SK-N-SH (cell line): ENCODE measurements at regions not wholly inside any gene's neighbourhood (a gene's known extent, or its start where the extent isn't known, plus 50 kb on each side); places are given as distances from the start of the nearest gene placed in this dataset.

ENCODE experiments used
- CTCF ChIP-seq: fragments of 200-600 bp; sonication (generic); IDR thresholded peaks from 2 replicates; pipeline ENCODE4 v1.6.1; 2017; ENCODE audit warnings: antibody characterized with exemption, mild to moderate bottlenecking, moderate library complexity
- EZH2phosphoT487 ChIP-seq: fragments of 200-600 bp; sonication (generic); IDR thresholded peaks from 2 replicates; pipeline ENCODE4 v1.6.1; 2017; ENCODE audit warnings: low read depth, mixed run types, mild to moderate bottlenecking, antibody characterized with exemption, moderate library complexity, borderline replicate concordance
- FOXM1 ChIP-seq: IDR thresholded peaks from 2 replicates; pipeline ENCODE4 v1.4.0; 2012; ENCODE audit warnings: low read depth, mild to moderate bottlenecking
- GABPA ChIP-seq: IDR thresholded peaks from 2 replicates; pipeline ENCODE4 v1.4.0; 2012; ENCODE audit warnings: low read depth, mild to moderate bottlenecking
- GATA2 ChIP-seq: sonication (generic); formaldehyde crosslinking; IDR thresholded peaks from 2 replicates; pipeline ENCODE4 v1.5.0; 2020; ENCODE audit warnings: mild to moderate bottlenecking, missing genetic modification reagents
- MXI1 ChIP-seq: IDR thresholded peaks from 2 replicates; pipeline ENCODE4 v1.6.1; 2012; ENCODE audit warnings: mild to moderate bottlenecking, low read depth, low read length, improper control_type of control experiment
- NFIC ChIP-seq: IDR thresholded peaks from 2 replicates; pipeline ENCODE4 v1.4.0; 2012; ENCODE audit warnings: borderline replicate concordance
- POLR2AphosphoS5 ChIP-seq: IDR thresholded peaks from 2 replicates; pipeline ENCODE4 v1.6.1; 2012; ENCODE audit warnings: low read depth, low read length
- REST ChIP-seq: IDR thresholded peaks from 2 replicates; pipeline ENCODE4 v1.6.1; 2012; ENCODE audit warnings: mild to moderate bottlenecking, low read depth, low read length, moderate library complexity
- SMC3 ChIP-seq: IDR thresholded peaks from 2 replicates; pipeline ENCODE4 v1.6.1; 2012; ENCODE audit warnings: low read depth, low read length, improper control_type of control experiment
- USF2 ChIP-seq: fragments of 150-350 bp; IDR thresholded peaks from 2 replicates; pipeline ENCODE4 v1.6.1; 2017; ENCODE audit warnings: antibody characterized with exemption, low read length, low read depth, borderline replicate concordance
- YY1 ChIP-seq: IDR thresholded peaks from 2 replicates; pipeline ENCODE4 v1.4.0; 2012; ENCODE audit warnings: low read depth, mild to moderate bottlenecking
- ZBTB33 ChIP-seq: IDR thresholded peaks from 2 replicates; pipeline ENCODE4 v1.4.0; 2012; ENCODE audit warnings: low read depth, borderline replicate concordance

- TF ChIP-seq CTCF (no peak), EZH2phosphoT487 (no peak), ZBTB33 (no peak), POLR2AphosphoS5 (no peak), FOXM1 (no peak), MXI1 (no peak), SMC3 (no peak), GABPA (no peak), YY1 (no peak), NFIC (no peak), REST (no peak), USF2 (no peak), GATA2 (CRISPR knock-in tag) (no peak)
Measured at GRCh38 chr18:67133669-67134068, 382.9 kb downstream of the DSEL start.
